ENCODE measurements at regions not wholly inside any gene's neighbourhood (a gene's known extent, or its start where the extent isn't known, plus 50 kb on each side); places are given as distances from the start of the nearest gene placed in this dataset.

DNA sequence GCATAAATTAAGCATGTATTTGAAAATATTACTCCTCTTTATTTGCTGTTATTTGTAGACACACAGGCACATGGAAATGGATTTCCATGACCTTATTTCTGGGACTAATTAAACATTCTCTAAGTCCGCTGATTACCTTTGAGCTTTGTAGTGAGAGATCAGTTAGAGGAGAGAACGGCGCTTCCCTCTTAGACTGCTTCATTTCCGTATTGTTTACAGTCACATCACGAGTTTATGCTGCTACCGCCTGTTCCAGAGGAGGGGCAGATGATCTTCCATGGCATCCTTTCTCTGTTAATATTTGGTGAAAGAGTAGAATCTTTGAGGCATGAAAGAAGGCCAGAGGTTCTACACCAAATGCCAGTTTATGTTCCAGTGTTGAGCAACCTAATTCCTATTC, 404.4 kb downstream of the TRIB2 start:
- TF ChIP-seq, protein P1, sequence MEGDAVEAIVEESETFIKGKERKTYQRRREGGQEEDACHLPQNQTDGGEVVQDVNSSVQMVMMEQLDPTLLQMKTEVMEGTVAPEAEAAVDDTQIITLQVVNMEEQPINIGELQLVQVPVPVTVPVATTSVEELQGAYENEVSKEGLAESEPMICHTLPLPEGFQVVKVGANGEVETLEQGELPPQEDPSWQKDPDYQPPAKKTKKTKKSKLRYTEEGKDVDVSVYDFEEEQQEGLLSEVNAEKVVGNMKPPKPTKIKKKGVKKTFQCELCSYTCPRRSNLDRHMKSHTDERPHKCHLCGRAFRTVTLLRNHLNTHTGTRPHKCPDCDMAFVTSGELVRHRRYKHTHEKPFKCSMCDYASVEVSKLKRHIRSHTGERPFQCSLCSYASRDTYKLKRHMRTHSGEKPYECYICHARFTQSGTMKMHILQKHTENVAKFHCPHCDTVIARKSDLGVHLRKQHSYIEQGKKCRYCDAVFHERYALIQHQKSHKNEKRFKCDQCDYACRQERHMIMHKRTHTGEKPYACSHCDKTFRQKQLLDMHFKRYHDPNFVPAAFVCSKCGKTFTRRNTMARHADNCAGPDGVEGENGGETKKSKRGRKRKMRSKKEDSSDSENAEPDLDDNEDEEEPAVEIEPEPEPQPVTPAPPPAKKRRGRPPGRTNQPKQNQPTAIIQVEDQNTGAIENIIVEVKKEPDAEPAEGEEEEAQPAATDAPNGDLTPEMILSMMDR (IDR thresholded peaks at IDR 0.05), result no peak
- TF ChIP-seq POLR2A (IDR thresholded peaks at IDR 0.05), result no peak

Data from right lobe of liver (tissue), 4 donors.